HEK293 (cell line): ENCODE measurements at regions not wholly inside any gene's neighbourhood (a gene's known extent, or its start where the extent isn't known, plus 50 kb on each side); places are given as distances from the start of the nearest gene placed in this dataset.
A peak's percentile ranks its signal among the peaks of the same experiment; 100 is the strongest.

Experiments
- CTCF ChIA-PET: fragments of 350-600 bp; formaldehyde crosslinking; extraction: SDS; loops from one replicate; lab custom pipeline; 2021; ENCODE audit warnings: antibody characterized with exemption; lab: Yijun Ruan, JAX
- POLR2A ChIA-PET: fragments of 300-600 bp; formaldehyde crosslinking; extraction: SDS; loops from one replicate; lab custom pipeline; 2020; ENCODE audit warnings: antibody characterized with exemption, inconsistent platforms; lab: Yijun Ruan, JAX
- H3K27ac ChIP-seq: fragments of 200-500 bp; sonication (Bioruptor generic); 2 replicates; pipeline ENCODE4 v1.5.1; 2014; ENCODE audit warnings: low read depth, low read length, control low read depth, inconsistent platforms; ENCODE audit errors: extremely low read depth
- H3K36me3 ChIP-seq, 2 experiments: fragments of 200-500 bp in 1 of 2; sonication (Bioruptor generic) in 1 of 2; 1 replicate in 1 of 2; 2 replicates in 1 of 2; pipeline ENCODE4 v1.5.1; 2014 to 2017; ENCODE audit warnings: inconsistent platforms in 2 of 2, low read length in 2 of 2; ENCODE audit not compliant: control insufficient read depth in 2 of 2, insufficient read depth in 1 of 2
- H3K4me1 ChIP-seq: fragments of 200-500 bp; sonication (Bioruptor generic); 2 replicates; pipeline ENCODE4 v1.5.1; 2014; ENCODE audit warnings: mild to moderate bottlenecking, low read length, inconsistent platforms; ENCODE audit not compliant: control insufficient read depth, insufficient read depth
- H3K4me3 ChIP-seq: 2 replicates; pipeline ENCODE4 v1.5.1; 2011; ENCODE audit warnings: low read depth, mild to moderate bottlenecking, control low read depth, low read length, moderate library complexity
- H3K9me3 ChIP-seq: fragments of 200-500 bp; sonication (Bioruptor generic); 2 replicates; pipeline ENCODE4 v1.5.1; 2014; ENCODE audit warnings: low read depth, low read length, inconsistent platforms; ENCODE audit not compliant: control insufficient read depth, insufficient read depth
- GLIS2 ChIP-seq: fragments of 450-650 bp; formaldehyde crosslinking; IDR thresholded peaks from 2 replicates; pipeline ENCODE4 v1.5.1; 2016; ENCODE audit warnings: missing biosample characterization, missing genetic modification characterization
- KLF10 ChIP-seq: fragments of 450-650 bp; IDR thresholded peaks from 2 replicates; pipeline ENCODE4 v1.5.1; 2018; ENCODE audit warnings: missing biosample characterization, mild to moderate bottlenecking, missing genetic modification characterization
- MZF1 ChIP-seq: fragments of 450-650 bp; formaldehyde crosslinking; IDR thresholded peaks from 2 replicates; pipeline ENCODE4 v1.5.1; 2017; ENCODE audit warnings: missing biosample characterization, missing genetic modification characterization, borderline replicate concordance
- SCRT2 ChIP-seq: fragments of 450-650 bp; formaldehyde crosslinking; IDR thresholded peaks from 2 replicates; pipeline ENCODE4 v1.5.1; 2016; ENCODE audit warnings: missing biosample characterization, missing genetic modification characterization
- ZBTB7A ChIP-seq: fragments of 450-650 bp; formaldehyde crosslinking; IDR thresholded peaks from 2 replicates; pipeline ENCODE4 v1.5.1; 2016; ENCODE audit warnings: low read depth, missing biosample characterization, missing genetic modification characterization
- ZNF138 ChIP-seq: fragments of 450-650 bp; formaldehyde crosslinking; IDR thresholded peaks from 2 replicates; pipeline ENCODE4 v1.5.1; 2016; ENCODE audit warnings: missing biosample characterization, missing genetic modification characterization, borderline replicate concordance
- ZNF184 ChIP-seq: fragments of 450-650 bp; IDR thresholded peaks from 2 replicates; pipeline ENCODE4 v1.5.1; 2018; ENCODE audit warnings: missing biosample characterization, mild to moderate bottlenecking, missing genetic modification characterization
- ZNF2 ChIP-seq: fragments of 450-650 bp; formaldehyde crosslinking; IDR thresholded peaks from 2 replicates; pipeline ENCODE4 v1.5.1; 2016; ENCODE audit warnings: missing biosample characterization, missing genetic modification characterization
- ZNF248 ChIP-seq: fragments of 450-650 bp; formaldehyde crosslinking; IDR thresholded peaks from 2 replicates; pipeline ENCODE4 v1.5.1; 2017; ENCODE audit warnings: missing biosample characterization, missing genetic modification characterization
- ZNF292 ChIP-seq: fragments of 450-650 bp; formaldehyde crosslinking; IDR thresholded peaks from 2 replicates; pipeline ENCODE4 v1.5.1; 2016; ENCODE audit warnings: low read depth, missing biosample characterization, missing genetic modification characterization, borderline replicate concordance
- ZNF341 ChIP-seq: fragments of 450-650 bp; formaldehyde crosslinking; IDR thresholded peaks from 2 replicates; pipeline ENCODE4; 2016; ENCODE audit warnings: low read depth, missing biosample characterization, missing genetic modification characterization
- ZNF510 ChIP-seq: fragments of 450-650 bp; formaldehyde crosslinking; IDR thresholded peaks from 2 replicates; pipeline ENCODE4 v1.5.1; 2018; ENCODE audit warnings: mild to moderate bottlenecking, missing genetic modification characterization, missing biosample characterization; ENCODE audit not compliant: insufficient replicate concordance
- ZNF621 ChIP-seq: fragments of 450-650 bp; formaldehyde crosslinking; IDR thresholded peaks from 2 replicates; pipeline ENCODE4 v1.5.1; 2017; ENCODE audit warnings: missing biosample characterization, missing genetic modification characterization
- ZNF664 ChIP-seq: fragments of 450-650 bp; formaldehyde crosslinking; IDR thresholded peaks from 2 replicates; pipeline ENCODE4 v1.5.1; 2016; ENCODE audit warnings: missing biosample characterization, missing genetic modification characterization
- ZNF670 ChIP-seq: fragments of 450-650 bp; formaldehyde crosslinking; IDR thresholded peaks from 2 replicates; pipeline ENCODE4 v1.5.1; 2016; ENCODE audit warnings: missing biosample characterization, missing genetic modification characterization, low read depth
- ZNF701 ChIP-seq: fragments of 450-650 bp; formaldehyde crosslinking; IDR thresholded peaks from 2 replicates; pipeline ENCODE4 v1.5.1; 2016; ENCODE audit warnings: missing biosample characterization, missing genetic modification characterization
- TF ChIP-seq, protein P1 (sequence below): fragments of 450-650 bp; formaldehyde crosslinking; IDR thresholded peaks from 2 replicates; pipeline ENCODE4 v1.5.1; 2016; ENCODE audit warnings: missing biosample characterization, missing genetic modification characterization, low read depth
- TF ChIP-seq, protein P2 (sequence below): fragments of 450-650 bp; formaldehyde crosslinking; IDR thresholded peaks from 2 replicates; pipeline ENCODE4 v1.5.1; 2016; ENCODE audit warnings: missing biosample characterization, missing genetic modification characterization
- TF ChIP-seq, protein P3 (sequence below): fragments of 450-650 bp; formaldehyde crosslinking; IDR thresholded peaks from 2 replicates; pipeline ENCODE4 v1.5.1; 2016; ENCODE audit warnings: missing biosample characterization, missing genetic modification characterization, low read depth
- TF ChIP-seq, protein P4 (sequence below): fragments of 450-650 bp; formaldehyde crosslinking; IDR thresholded peaks from 2 replicates; pipeline ENCODE4 v1.5.1; 2016; ENCODE audit warnings: missing biosample characterization, missing genetic modification characterization

DNA sequence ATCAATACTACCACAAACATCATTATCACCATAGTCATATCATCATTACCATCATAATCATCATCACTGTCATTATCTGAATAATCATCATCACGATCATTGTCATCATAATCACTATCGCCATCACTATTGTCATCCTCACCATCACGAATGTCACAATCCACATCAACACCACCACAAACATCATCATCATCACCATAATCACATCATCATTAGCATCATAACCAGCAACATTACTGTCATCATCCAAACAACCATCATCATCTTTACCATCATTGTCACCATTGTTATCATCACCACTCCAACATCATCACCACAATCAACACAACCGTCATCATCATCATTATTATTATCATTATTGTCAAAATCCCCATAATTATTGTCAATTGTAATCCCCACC is 61.2 kb downstream of the MBD3L1 start:
- Histone ChIP-seq H3K27ac (no peak overlapping the region), H3K9me3 (no peaks in the 10 kb centered on the region), H3K4me3 (no peak overlapping the region), H3K4me1 (no peaks in the 10 kb centered on the region)
- POLR2A ChIA-PET, result no interaction called here
- TF ChIP-seq, protein P1, sequence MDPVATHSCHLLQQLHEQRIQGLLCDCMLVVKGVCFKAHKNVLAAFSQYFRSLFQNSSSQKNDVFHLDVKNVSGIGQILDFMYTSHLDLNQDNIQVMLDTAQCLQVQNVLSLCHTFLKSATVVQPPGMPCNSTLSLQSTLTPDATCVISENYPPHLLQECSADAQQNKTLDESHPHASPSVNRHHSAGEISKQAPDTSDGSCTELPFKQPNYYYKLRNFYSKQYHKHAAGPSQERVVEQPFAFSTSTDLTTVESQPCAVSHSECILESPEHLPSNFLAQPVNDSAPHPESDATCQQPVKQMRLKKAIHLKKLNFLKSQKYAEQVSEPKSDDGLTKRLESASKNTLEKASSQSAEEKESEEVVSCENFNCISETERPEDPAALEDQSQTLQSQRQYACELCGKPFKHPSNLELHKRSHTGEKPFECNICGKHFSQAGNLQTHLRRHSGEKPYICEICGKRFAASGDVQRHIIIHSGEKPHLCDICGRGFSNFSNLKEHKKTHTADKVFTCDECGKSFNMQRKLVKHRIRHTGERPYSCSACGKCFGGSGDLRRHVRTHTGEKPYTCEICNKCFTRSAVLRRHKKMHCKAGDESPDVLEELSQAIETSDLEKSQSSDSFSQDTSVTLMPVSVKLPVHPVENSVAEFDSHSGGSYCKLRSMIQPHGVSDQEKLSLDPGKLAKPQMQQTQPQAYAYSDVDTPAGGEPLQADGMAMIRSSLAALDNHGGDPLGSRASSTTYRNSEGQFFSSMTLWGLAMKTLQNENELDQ (tag by site-specific recombination), result no peak
- TF ChIP-seq, protein P2, sequence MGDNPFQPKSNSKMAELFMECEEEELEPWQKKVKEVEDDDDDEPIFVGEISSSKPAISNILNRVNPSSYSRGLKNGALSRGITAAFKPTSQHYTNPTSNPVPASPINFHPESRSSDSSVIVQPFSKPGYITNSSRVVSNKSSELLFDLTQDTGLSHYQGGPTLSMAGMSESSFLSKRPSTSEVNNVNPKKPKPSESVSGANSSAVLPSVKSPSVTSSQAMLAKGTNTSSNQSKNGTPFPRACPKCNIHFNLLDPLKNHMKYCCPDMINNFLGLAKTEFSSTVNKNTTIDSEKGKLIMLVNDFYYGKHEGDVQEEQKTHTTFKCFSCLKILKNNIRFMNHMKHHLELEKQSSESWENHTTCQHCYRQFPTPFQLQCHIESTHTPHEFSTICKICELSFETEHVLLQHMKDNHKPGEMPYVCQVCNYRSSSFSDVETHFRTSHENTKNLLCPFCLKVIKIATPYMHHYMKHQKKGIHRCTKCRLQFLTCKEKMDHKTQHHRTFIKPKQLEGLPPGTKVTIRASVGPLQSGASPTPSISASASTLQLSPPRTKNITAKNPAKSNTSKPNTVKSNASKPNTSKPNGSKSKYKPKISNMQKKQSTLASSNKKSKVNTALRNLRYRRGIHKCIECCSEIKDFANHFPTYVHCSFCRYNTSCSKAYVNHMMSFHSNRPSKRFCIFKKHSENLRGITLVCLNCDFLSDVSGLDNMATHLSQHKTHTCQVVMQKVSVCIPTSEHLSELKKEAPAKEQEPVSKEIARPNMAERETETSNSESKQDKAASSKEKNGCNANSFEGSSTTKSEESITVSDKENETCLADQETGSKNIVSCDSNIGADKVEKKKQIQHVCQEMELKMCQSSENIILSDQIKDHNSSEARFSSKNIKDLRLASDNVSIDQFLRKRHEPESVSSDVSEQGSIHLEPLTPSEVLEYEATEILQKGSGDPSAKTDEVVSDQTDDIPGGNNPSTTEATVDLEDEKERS (tag by site-specific recombination), result no peak
- TF ChIP-seq, protein P3, sequence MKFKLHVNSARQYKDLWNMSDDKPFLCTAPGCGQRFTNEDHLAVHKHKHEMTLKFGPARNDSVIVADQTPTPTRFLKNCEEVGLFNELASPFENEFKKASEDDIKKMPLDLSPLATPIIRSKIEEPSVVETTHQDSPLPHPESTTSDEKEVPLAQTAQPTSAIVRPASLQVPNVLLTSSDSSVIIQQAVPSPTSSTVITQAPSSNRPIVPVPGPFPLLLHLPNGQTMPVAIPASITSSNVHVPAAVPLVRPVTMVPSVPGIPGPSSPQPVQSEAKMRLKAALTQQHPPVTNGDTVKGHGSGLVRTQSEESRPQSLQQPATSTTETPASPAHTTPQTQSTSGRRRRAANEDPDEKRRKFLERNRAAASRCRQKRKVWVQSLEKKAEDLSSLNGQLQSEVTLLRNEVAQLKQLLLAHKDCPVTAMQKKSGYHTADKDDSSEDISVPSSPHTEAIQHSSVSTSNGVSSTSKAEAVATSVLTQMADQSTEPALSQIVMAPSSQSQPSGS (tag by site-specific recombination), result peak; percentile 64; the same call in 1 of the 2 replicates
- TF ChIP-seq, all 188 proteins: peak for 1
- CTCF ChIA-PET, result no interaction called here
- no peaks in the 10 kb centered on the region for H3K36me3 ChIP-seq

DNA sequence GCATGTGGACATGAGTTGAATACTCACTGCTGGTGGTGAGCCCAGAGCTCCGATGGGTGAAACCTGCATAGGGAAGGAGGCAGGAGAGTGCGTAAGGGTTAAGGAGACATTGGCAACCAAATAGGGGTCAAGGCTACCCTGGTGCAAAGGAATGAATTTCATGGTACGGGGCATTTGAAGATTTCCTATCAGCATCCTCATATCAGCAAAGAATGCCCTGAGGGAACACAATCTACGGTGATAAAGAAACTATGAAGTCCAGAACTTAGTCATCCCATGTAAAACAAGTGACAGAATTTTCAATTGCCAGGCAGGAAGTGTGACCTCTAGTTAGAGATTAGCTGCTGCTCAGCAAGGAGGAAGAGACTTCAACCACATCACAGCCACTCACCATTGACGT is 64.9 kb downstream of the MBD3L1 start:
- POLR2A ChIA-PET, result interaction anchor here (0.7 kb wide), 1 partner anchor 281 kb away, joined by 3 read pairs; no protein-coding TSS in a partner anchor
- TF ChIP-seq ZNF184 (tag by site-specific recombination) (no peak), ZNF670 (tag by site-specific recombination) (no peak), MZF1 (tag by site-specific recombination) (no peak), SCRT2 (tag by site-specific recombination) (no peak), ZNF138 (tag by site-specific recombination) (no peak), KLF10 (tag by site-specific recombination) (no peak), ZNF510 (tag by site-specific recombination) (no peak), ZNF2 (tag by site-specific recombination) (no peak), GLIS2 (no peak), ZNF248 (tag by site-specific recombination) (no peak), ZNF701 (tag by site-specific recombination) (no peak), ZNF341 (tag by site-specific recombination) (no peak), ZNF664 (no peak), ZNF292 (no peak), ZNF621 (tag by site-specific recombination) (no peak), ZBTB7A (tag by site-specific recombination) (no peak)
- TF ChIP-seq, protein P4, sequence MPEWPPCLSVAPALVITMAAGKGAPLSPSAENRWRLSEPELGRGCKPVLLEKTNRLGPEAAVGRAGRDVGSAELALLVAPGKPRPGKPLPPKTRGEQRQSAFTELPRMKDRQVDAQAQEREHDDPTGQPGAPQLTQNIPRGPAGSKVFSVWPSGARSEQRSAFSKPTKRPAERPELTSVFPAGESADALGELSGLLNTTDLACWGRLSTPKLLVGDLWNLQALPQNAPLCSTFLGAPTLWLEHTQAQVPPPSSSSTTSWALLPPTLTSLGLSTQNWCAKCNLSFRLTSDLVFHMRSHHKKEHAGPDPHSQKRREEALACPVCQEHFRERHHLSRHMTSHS (tag by site-specific recombination), result no peak
- H3K27ac ChIP-seq, result no peak overlapping the region
- no peak overlapping the region for H3K4me3 ChIP-seq
- no peaks in the 10 kb centered on the region for H3K9me3 ChIP-seq
- no peaks in the 10 kb centered on the region for H3K36me3 ChIP-seq
- H3K4me1 ChIP-seq, result no peaks in the 10 kb centered on the region
- CTCF ChIA-PET, result no interaction called here
